BE2C (cell line): ENCODE measurements at regions not wholly inside any gene's neighbourhood (a gene's known extent, or its start where the extent isn't known, plus 50 kb on each side); places are given as distances from the start of the nearest gene placed in this dataset.

ENCODE experiments used
- DNase-seq: peaks from one replicate; pipeline ENCODE4 v3.0.0-alpha.2; 2020
- H3K27me3 ChIP-seq: fragments of 250-450 bp; sonication (Bioruptor Pico); 2 replicates; pipeline ENCODE4 v1.5.1; 2020; ENCODE audit warnings: mild to moderate bottlenecking
- H3K36me3 ChIP-seq: fragments of 250-450 bp; sonication (Bioruptor Pico); 2 replicates; pipeline ENCODE4 v1.5.1; 2020; ENCODE audit warnings: mild to moderate bottlenecking
- H3K4me1 ChIP-seq: fragments of 250-450 bp; sonication (Bioruptor Pico); 2 replicates; pipeline ENCODE4 v1.5.1; 2020
- H3K4me3 ChIP-seq: 2 replicates; pipeline ENCODE4 v1.5.1; 2011; ENCODE audit warnings: low read depth, low read length
- H3K9me3 ChIP-seq: fragments of 250-450 bp; sonication (Bioruptor Pico); 2 replicates; pipeline ENCODE4 v1.5.1; 2020
- TF ChIP-seq, protein P1 (sequence below): IDR thresholded peaks from 2 replicates; pipeline ENCODE4 v1.5.1; 2012; ENCODE audit warnings: mild to moderate bottlenecking, low read depth, low read length

DNA sequence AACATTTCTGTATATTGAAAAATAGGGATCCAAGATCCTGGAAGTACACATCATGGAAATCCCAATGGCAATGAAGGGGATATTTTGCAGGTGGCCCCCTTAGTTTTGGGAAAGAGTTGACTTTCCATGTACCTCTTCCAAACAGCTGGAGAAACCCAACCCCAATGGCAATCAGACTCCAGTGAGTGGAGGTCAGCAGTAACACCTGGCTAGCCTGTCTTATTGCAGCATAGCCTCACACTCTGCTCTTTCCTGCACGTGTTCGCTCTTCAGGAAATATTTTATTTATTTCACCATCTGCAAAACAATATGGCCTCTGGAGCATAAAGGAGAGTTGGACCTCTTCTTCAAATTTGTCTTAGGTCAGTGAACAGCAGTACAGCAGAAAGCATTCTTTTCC lies 340.0 kb upstream of the NRP1 start:
- Histone ChIP-seq H3K36me3 (no peaks in the 10 kb centered on the region), H3K9me3 (no peaks in the 10 kb centered on the region), H3K4me3 (no peak overlapping the region), H3K27me3 (no peaks in the 10 kb centered on the region), H3K4me1 (no peaks in the 10 kb centered on the region)
- TF ChIP-seq, protein P1, sequence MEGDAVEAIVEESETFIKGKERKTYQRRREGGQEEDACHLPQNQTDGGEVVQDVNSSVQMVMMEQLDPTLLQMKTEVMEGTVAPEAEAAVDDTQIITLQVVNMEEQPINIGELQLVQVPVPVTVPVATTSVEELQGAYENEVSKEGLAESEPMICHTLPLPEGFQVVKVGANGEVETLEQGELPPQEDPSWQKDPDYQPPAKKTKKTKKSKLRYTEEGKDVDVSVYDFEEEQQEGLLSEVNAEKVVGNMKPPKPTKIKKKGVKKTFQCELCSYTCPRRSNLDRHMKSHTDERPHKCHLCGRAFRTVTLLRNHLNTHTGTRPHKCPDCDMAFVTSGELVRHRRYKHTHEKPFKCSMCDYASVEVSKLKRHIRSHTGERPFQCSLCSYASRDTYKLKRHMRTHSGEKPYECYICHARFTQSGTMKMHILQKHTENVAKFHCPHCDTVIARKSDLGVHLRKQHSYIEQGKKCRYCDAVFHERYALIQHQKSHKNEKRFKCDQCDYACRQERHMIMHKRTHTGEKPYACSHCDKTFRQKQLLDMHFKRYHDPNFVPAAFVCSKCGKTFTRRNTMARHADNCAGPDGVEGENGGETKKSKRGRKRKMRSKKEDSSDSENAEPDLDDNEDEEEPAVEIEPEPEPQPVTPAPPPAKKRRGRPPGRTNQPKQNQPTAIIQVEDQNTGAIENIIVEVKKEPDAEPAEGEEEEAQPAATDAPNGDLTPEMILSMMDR: no peak
- no peak for DNase-seq

DNA sequence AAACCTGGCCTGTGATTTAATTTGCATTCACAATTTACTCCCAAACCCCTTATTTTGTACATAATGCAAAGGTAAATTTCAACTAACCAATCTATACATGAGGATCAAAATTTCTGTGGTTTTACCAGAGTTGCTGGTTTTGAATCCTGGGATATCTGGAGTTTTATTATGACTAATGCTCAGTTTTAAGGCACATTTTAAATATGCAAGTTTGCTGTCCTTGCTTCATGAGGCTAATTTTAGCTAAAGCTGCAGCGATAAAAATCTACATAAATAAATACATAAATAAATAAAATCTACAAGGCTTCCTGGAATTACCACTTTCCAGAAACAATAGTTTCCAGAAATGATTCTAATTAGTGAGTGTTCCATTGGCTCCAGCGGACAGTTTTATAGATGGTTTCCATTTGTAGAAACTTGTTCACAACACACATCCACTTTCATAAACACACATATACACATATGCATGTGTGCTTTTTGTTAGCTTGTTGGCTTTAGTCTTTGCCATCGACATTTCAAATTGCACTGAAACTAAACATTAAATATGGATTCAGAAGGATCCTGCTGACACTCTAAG lies 339.5 kb upstream of the NRP1 start:
- Histone ChIP-seq H3K9me3 (no peaks in the 10 kb centered on the region), H3K36me3 (no peaks in the 10 kb centered on the region), H3K4me1 (no peaks in the 10 kb centered on the region), H3K4me3 (no peak overlapping the region), H3K27me3 (no peaks in the 10 kb centered on the region)
- TF ChIP-seq, protein P1: no peak
- DNase-seq: no peak

DNA sequence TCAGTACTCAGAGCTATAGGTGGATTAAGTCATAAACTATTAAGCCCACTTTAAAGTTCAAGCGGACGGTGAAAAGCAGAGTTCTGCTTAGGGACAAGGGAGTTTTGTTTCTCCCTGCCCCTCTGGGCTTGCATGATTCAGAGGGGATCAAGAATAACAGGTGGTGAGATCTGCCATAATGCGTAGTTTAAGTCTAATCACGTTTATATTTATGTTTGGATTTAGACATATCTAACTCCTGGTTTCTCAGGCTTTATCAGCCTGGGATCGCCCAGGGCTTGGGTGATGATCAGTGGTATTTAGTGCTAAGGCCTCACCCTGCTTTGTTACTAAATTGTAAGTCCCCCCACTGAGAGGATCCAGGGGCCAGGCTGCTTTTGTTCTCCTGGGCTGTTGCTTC lies 335.4 kb upstream of the NRP1 start:
- no peaks in the 10 kb centered on the region for H3K36me3 ChIP-seq
- no peak overlapping the region for H3K4me3 ChIP-seq
- TF ChIP-seq, protein P1: no peak
- DNase-seq: no peak
- no peaks in the 10 kb centered on the region for H3K4me1 ChIP-seq
- no peaks in the 10 kb centered on the region for H3K9me3 ChIP-seq
- no peaks in the 10 kb centered on the region for H3K27me3 ChIP-seq

DNA sequence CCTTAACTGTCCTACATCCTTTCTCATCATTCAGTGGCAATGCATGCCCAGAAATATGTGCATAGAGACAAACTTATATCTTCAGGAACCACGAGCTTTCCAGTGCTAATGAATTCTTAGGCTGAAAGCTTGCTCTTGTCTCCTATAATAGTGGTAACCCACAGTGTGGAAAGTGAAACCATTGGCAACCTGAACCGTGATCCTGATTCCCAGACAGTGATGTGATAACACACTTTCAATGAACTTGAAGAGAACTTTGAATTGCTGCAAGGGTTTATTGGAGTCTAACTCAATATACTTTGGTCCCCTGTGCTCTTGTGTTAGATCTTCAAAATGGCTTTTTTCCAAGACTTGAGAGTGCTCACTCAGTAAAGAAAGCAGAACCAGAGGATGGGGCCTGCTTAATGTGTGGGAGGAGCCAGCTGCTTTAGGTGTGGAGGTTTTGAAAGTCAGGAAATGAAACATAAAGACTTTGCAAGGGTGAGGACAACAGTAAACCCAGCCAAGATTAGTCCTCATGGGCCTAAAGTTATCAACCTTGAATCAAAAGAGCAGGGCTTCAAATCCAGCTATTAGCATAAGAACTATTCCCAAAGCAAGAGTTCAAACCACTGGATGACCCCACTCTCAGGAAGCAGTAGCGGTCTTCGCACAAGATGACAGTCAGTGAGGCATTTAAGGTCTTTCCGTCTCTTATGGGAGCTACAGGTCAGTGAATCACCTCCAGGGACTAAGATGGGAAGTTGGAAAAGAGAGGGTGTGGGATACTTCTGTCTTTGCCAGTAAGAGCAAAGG lies 332.4 kb upstream of the NRP1 start:
- H3K27me3 ChIP-seq: no peaks in the 10 kb centered on the region
- TF ChIP-seq, protein P1: no peak
- no peak for DNase-seq
- peaks cover 4% of the 10 kb centered on the region for H3K4me1 ChIP-seq
- no peaks in the 10 kb centered on the region for H3K9me3 ChIP-seq
- no peak overlapping the region for H3K4me3 ChIP-seq
- H3K36me3 ChIP-seq: no peaks in the 10 kb centered on the region

DNA sequence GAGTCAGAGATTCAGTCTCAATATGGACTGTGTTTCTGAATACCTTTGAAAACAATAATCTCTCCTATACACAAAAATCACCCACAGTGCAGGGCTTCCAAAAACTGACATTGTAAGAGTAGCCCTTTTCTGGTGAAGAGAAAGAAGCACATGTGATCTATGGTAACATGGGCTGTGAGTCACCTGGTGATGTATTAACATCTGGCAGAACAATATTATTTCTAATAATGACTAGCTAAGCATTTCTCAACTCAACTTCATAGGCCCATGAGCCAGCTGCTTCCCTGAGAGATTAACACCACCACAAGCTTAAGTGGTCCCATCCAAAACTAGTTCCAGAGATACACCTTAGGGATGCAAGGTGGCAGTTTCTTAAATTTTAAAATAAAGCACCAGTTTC lies 331.0 kb upstream of the NRP1 start:
- no peak overlapping the region for H3K4me3 ChIP-seq
- peaks cover 8% of the 10 kb centered on the region for H3K4me1 ChIP-seq
- no peaks in the 10 kb centered on the region for H3K9me3 ChIP-seq
- H3K36me3 ChIP-seq: no peaks in the 10 kb centered on the region
- TF ChIP-seq, protein P1: no peak
- no peak for DNase-seq
- H3K27me3 ChIP-seq: no peaks in the 10 kb centered on the region

DNA sequence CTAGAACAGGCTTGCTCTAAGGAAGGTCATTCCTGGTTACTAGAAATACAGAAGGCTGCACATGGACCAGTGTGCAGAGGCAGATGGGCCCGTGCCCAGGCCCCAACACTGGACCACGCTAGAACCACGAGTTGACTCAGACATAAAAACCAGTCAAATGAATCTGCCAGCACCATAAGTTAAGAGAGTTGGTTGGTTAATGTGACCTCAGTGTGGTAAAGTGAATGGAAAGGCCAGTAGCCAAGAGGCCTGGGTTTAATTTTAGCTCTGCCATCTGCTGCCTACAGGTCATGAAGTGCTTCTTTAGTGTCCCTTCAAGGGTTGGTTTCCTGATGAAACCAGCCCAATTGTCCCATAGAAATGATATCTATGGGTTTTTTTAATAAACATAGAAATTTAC lies 329.6 kb upstream of the NRP1 start:
- Histone ChIP-seq H3K27me3 (no peaks in the 10 kb centered on the region), H3K4me1 (peaks cover 8% of the 10 kb centered on the region), H3K4me3 (no peak overlapping the region), H3K9me3 (no peaks in the 10 kb centered on the region), H3K36me3 (no peaks in the 10 kb centered on the region)
- TF ChIP-seq, protein P1: no peak
- DNase-seq: no peak
